ENCODE measurements at regions not wholly inside any gene's neighbourhood (a gene's known extent, or its start where the extent isn't known, plus 50 kb on each side); places are given as distances from the start of the nearest gene placed in this dataset.

- TF ChIP-seq EZH2 (IDR thresholded peaks at IDR 0.05; ENCODE audit: borderline replicate concordance) (no peak), CTCF (IDR thresholded peaks at IDR 0.05; ENCODE audit: poor library complexity) (no peak)
Observed at GRCh38 chr2:121104721-121105141, 180.3 kb downstream of the TFCP2L1 start.
